HG03378 (cell line): ENCODE measurements at regions not wholly inside any gene's neighbourhood (a gene's known extent, or its start where the extent isn't known, plus 50 kb on each side); places are given as distances from the start of the nearest gene placed in this dataset.

Source experiments
- ATAC-seq: cut with Tn5 transposase; IDR thresholded peaks from one replicate; pipeline ENCODE4 v1.9.1; 2021; ENCODE audit warnings: mild to moderate bottlenecking, moderate library complexity; ENCODE audit not compliant: unreplicated experiment

GRCh38 chr7:121575194-121575765 is 179.2 kb upstream of the FAM3C start:
- no peak for ATAC-seq

DNA sequence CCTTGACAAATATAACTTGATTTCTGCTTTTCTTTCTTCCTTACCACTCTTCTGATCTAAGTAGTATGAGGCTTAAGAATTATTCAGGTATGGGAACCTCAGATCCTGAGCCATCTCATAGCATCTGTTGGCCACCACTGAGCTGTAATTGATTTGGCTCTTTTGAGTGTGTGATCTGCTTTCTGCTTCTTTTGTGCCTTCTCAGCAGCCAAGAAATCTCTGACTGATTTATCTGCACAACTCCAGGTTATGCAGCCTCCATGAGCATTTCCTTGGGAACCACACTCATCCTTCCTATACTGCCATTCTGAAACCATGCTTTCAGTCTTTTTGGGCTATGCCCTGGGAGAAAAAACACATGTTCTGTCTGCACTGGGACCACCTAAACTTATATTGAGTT is 178.0 kb upstream of the FAM3C start:
- ATAC-seq, result no peak

DNA sequence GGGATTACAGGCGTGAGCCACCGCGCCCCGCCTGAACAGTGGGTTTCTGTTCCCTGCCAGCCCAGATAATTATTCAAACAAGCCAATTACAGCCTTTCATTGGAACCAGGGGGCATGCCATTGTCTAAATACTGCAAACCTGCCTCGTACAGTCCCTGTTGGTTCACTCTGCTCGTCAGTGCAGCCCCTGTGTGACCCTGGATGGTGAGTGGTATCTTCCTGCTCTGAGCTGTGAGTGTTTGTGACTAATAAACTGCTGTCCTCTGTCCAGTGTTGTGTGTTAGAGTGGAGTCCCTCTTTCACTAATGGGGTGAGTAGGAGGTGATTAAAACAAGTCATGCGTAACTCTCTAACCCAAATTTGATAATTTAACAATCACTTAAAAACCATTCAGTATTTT is 176.5 kb upstream of the FAM3C start:
- ATAC-seq, result no peak

- no peak for ATAC-seq
Observed at GRCh38 chr7:121570365-121570764, 174.3 kb upstream of the FAM3C start.

GRCh38 chr7:121563177-121563576 is 167.1 kb upstream of the FAM3C start:
- no peak for ATAC-seq

- ATAC-seq, result no peak
Observed at GRCh38 chr7:121562259-121562658, 166.2 kb upstream of the FAM3C start.

DNA sequence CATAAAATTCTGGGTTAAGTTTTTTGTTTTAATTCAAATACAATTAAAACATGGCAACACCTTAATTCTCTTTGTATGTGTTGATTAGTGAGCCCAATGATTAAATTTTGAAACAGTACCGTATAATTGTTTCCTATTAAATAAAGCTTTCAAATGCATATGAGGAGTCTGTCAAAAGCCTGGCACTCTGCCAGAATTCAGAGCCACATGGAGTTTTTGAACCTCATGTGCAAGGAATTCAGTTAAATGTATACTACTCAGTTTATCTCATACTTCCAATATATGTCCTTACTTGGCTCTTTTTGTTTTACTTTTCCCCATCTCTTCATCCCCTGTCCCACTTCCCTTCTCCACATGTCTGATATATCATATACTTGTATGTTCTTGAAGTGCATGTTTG is 165.6 kb upstream of the FAM3C start:
- ATAC-seq, result no peak

DNA sequence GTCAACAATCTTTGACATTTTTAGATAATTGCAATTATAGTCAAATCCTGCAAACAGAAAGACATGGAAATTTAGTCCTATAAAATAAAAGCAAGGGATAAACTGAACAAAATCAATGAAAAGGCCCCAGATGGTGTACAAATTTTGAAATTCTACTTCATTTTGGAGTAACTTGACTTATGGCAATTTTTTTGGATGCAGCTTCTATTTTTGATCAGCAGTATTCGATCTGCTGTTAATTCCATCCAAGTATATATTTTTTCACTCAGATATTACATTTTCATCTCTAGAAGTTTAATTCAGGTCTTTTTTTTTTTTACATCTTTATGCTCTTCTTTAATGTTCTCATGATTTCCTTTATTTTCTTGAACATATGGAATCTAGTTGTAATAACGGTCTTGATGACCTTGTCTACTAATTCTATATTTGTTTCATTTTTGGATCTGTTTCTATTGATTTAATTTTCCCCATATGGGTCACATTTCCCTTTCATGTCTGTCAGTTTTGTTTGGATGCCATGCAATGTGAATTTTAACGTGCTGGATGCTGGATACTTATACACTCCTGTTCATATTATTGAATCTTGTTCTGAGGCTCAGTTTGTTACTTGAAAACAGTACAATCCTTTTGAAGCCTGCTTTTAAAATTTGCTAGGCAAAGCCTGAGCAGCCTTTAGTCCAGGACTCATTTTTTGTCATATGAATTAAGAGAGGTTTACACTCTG is 164.3 kb upstream of the FAM3C start:
- no peak for ATAC-seq

DNA sequence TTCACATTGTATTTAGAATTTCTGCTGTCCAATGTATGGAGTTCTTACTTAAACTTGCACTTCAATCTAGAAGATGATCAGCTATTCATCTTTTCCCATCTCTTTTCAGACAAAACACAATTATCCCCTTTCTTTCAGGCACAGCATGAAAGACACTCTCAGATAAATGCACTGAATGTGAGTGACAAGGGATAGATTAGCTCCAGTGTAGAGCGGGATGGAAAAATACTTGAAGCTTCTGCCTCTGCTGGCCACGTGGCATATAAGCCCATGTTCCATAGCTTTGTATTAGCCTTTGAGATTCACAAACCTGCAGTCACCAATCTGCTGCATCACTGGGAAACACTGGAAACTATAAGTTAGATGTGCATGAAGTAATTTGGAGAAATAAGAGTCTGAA is 162.2 kb upstream of the FAM3C start:
- ATAC-seq, result no peak

- no peak for ATAC-seq
Observed at GRCh38 chr7:121557034-121557892, 161.2 kb upstream of the FAM3C start.

- ATAC-seq, result no peak
Observed at GRCh38 chr7:121555558-121555957, 159.4 kb upstream of the FAM3C start.

- ATAC-seq, result peak; percentile 72
Observed at GRCh38 chr7:121547544-121548092, 151.5 kb upstream of the FAM3C start.

DNA sequence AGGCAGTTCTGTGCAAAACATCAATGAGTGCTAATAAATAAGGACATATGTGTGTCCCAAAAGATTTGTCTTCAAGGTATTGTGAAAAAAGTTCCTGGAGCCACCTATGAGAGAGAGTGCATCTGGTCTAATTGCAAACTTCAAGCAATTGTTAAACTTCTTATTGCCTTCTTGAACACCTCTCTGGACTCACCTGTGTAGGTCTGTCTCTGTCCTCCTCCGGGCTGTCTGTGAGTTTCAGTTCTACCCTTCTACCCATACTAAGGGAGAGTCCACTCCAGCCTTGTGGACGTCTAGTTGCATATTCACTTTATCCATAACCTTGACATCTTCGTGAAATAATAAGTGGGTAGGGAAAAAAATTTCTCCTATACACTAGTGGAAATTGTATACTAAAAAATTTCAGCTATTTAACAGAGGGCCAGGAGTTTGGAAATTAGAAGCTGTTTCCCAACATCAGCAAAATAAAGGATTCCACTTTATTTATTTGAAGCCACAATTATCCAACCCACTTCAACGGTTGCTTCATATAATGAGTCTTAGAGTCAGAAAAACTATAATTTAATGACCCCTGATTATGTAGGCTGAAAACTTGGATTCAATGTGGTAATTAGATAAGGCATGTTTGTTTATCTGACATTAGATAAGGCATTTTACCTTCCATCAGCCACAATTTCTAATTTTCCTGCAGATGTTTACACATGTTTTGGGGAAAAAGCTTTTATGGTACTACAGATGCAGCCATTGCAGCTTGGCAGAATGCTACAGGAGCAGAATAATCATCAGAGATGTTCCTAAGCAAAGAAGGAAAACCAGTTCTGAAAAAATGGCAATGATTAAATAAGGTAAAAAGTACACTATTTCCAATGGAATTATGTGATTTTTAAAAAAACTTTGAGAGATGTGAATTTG is 150.8 kb upstream of the FAM3C start:
- no peak for ATAC-seq

- no peak for ATAC-seq
Observed at GRCh38 chr7:121545418-121545817, 149.3 kb upstream of the FAM3C start.

DNA sequence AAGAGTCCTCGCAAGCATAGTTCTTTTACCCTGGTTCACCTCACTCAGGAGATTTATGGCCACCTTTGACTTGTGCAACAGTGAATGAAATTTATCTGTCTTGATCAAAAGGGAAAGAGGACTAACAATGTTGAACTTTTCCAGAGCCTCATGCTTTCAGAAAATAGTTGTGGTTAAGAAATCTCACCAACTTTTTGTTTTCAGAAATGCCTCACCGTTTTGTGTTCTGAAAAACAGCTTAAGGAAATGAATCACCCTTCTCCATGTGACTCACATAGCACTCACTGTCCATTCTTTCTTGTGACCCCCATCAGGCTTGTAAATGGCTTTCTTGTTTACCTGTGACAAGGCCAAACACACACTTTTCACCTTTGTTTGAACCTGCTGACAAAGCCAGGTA is 148.6 kb upstream of the FAM3C start:
- ATAC-seq, result peak; percentile 84

DNA sequence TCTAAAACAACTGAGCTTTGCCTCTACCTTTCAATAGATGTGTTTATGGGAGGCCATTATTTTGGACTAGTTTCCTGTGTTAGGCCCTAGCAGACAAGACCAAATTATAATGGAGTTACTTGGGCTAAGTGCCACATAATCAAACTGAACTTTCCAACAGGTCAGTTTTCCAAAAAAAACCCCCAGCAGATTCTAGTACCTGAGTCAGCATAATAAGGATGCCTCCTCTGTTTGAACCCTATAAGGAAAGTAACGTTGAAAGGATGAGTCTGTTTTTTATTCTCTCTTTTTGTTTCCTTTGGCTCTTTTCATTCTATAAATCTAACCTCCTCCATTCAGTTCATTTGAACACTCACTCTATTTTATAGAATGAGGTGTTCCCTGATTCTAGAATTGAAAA is 148.1 kb upstream of the FAM3C start:
- ATAC-seq, result no peak

GRCh38 chr7:121541457-121541856 is 145.3 kb upstream of the FAM3C start:
- no peak for ATAC-seq

- ATAC-seq, result no peak
Observed at GRCh38 chr7:121540138-121540537, 144.0 kb upstream of the FAM3C start.

DNA sequence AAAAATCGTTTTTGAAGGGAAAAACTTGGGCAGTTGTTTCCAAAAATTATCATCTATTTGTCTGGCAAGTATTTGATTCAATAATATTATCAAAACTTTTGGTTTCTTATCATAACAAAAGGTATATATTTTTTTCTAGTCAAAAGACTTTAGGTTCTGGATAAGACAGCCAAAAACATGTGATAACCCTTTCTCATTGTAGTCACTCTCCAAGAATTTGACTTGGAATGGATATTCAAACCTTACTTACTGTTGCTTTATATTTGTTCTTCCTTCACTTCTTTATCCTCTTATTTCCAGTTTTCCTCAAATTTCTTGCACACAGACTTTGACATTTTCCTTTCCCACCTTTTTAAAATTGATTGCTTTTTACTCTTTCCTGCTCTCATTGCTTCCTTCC is 140.9 kb upstream of the FAM3C start:
- ATAC-seq, result no peak

DNA sequence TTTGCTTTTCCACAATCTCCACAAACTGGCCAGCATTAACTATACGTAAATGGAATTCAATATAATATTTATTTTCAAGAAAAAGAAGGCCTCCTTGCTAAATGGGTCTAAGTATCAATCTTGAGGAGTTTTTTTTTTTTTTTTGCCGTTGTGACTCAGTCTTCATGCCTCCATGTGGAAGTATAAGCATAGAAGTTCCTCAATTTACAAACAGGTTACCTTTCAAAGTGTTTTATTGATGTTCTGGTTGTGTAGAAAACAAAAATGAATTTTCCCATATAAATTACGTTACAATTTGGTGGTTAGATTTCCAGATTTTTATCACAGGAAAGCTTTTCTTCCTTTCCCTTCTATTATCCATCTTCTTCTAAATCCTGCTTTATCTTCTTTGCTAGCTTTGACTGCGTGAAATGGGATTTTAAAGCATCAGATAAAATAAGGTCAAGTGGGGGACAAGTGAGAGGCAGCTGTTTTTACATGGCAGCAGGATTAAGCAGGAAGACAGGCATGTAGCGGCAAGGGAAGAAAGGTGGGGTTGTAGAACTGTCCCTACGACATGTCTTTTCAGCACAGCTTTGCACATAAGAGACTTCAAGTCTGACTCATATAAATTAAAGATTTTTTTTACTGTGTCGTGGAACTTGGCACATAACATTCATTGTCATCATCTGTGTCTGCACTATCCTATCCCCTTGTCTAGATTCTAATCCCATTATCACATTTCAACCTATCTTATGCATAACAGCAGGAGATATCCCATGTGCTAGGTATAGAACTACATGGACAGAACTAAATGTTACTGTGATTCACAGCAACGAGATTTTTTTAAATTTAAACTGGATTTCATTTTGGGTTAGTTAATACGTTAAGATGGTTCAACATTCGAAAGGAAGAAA is 135.3 kb upstream of the FAM3C start:
- ATAC-seq, result no peak
